ENCODE measurements at regions not wholly inside any gene's neighbourhood (a gene's known extent, or its start where the extent isn't known, plus 50 kb on each side); places are given as distances from the start of the nearest gene placed in this dataset.

DNA sequence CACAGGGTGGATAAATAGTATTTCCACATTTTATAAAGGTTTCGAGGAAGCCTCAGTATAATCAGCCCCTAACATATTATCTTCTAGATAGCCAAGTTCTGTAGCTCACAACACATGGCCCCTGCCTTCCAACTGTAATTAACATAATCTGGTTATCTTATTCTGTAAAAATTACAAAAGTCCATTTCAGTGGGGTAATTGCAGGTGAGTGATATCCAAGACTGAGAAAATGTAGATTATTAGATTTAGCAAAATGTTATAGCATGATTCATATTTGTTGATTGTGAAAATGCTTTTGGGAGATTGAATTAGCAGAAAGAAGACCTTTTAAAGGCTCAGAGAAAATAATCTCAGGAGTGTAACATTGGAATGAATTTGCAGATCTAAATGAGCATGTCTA lies 168.3 kb upstream of the GPC6 start:
- TF ChIP-seq, protein P1, sequence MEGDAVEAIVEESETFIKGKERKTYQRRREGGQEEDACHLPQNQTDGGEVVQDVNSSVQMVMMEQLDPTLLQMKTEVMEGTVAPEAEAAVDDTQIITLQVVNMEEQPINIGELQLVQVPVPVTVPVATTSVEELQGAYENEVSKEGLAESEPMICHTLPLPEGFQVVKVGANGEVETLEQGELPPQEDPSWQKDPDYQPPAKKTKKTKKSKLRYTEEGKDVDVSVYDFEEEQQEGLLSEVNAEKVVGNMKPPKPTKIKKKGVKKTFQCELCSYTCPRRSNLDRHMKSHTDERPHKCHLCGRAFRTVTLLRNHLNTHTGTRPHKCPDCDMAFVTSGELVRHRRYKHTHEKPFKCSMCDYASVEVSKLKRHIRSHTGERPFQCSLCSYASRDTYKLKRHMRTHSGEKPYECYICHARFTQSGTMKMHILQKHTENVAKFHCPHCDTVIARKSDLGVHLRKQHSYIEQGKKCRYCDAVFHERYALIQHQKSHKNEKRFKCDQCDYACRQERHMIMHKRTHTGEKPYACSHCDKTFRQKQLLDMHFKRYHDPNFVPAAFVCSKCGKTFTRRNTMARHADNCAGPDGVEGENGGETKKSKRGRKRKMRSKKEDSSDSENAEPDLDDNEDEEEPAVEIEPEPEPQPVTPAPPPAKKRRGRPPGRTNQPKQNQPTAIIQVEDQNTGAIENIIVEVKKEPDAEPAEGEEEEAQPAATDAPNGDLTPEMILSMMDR (IDR thresholded peaks at IDR 0.05; ENCODE audit: low read depth, low read length): no peak
- TF ChIP-seq EZH2phosphoT487 (IDR thresholded peaks at IDR 0.05; ENCODE audit: low read depth): no peak
